Body of pancreas (tissue), 4 donors: ENCODE measurements at regions not wholly inside any gene's neighbourhood (a gene's known extent, or its start where the extent isn't known, plus 50 kb on each side); places are given as distances from the start of the nearest gene placed in this dataset.

Source experiments
- ATAC-seq: fragments of 150-250 bp; one replicate; pipeline ENCODE4 v1.9.1; 2016
- DNase-seq, 4 donors: peaks; one replicate each; pipeline ENCODE4 v3.0.0-alpha.2; 2019
- H3K27ac ChIP-seq, 4 donors: fragments of 200-600 bp; sonication (generic); 1 replicate in 3 of 4; 2 replicates in 1 of 4; pipeline versions ENCODE4 v1.5.1 to v1.6.1; 2016 to 2019; ENCODE audit warnings: mild to moderate bottlenecking in 1 of 4, mixed read lengths in 1 of 4, moderate library complexity in 1 of 4
- H3K27me3 ChIP-seq, 2 donors: fragments of 200-600 bp; sonication (generic); one replicate each; pipeline ENCODE4 v1.6.0; 2016; ENCODE audit warnings: mild to moderate bottlenecking in 1 of 2
- H3K36me3 ChIP-seq, 2 donors: fragments of 200-600 bp; sonication (generic); replicated peaks in 1 of 2; 2 replicates each; pipeline ENCODE4 v1.5.1; 2016; ENCODE audit warnings: low read depth in 2 of 2; ENCODE audit not compliant: insufficient read depth in 1 of 2
- H3K4me1 ChIP-seq: fragments of 200-600 bp; sonication (generic); one replicate; pipeline ENCODE4 v1.6.0; 2016
- H3K4me3 ChIP-seq, 2 donors: fragments of 200-600 bp; sonication (generic); 1 replicate in 1 of 2; 2 replicates in 1 of 2; pipeline ENCODE4 v1.5.1; 2016 to 2019
- H3K9me3 ChIP-seq, 3 donors: fragments of 200-600 bp; sonication (generic); 1 replicate in 2 of 3; 2 replicates in 1 of 3; pipeline ENCODE4 v1.5.1; 2016
- CTCF ChIP-seq, 7 experiments: fragments of 450-650 bp in 4 of 7; fragments of 200-600 bp in 3 of 7; sonication (generic) in 3 of 7; IDR thresholded peaks; one replicate each; pipeline ENCODE4 v1.5.1; 2016 to 2019; ENCODE audit warnings: antibody characterized with exemption in 7 of 7
- POLR2A ChIP-seq, 3 donors: fragments of 450-650 bp; IDR thresholded peaks; one replicate each; pipeline ENCODE4 v1.6.1; 2016; ENCODE audit warnings: antibody characterized with exemption in 3 of 3, mild to moderate bottlenecking in 2 of 3
- WGBS, 2 donors: methylation state at CpG; one replicate each; pipeline ENCODE4 v1.1.5; 2017; 5-methylcytosine and 5-hydroxymethylcytosine counted together
- intact Hi-C: fragments of 100-400 bp; cut with DNase I; formaldehyde crosslinking; loops from one replicate; pipeline ENCODE4 v1.15.1; 2023

- H3K4me1 ChIP-seq = no peaks in the 10 kb centered on the region
- no peaks in the 10 kb centered on the region for H3K27me3 ChIP-seq
- H3K4me3 ChIP-seq = no peak overlapping the region
- DNase-seq (no peak), ATAC-seq (no peak)
- no peak for TF ChIP-seq POLR2A (IDR thresholded peaks at IDR 0.05)
- TF ChIP-seq CTCF (IDR thresholded peaks at IDR 0.05) = no peak
- H3K27ac ChIP-seq = no peak overlapping the region
- H3K36me3 ChIP-seq = no peaks in the 10 kb centered on the region
- intact Hi-C loops = no loop called here
- 29 to 54% methylated on average over 1 of the region's 1 CpG for WGBS, 2 donors
- no peaks in the 10 kb centered on the region for H3K9me3 ChIP-seq
Measured at GRCh38 chr14:21939836-21940235, 266.2 kb upstream of the OR4E1 start.

- Histone ChIP-seq H3K4me1 (no peaks in the 10 kb centered on the region), H3K36me3 (no peaks in the 10 kb centered on the region), H3K27me3 (no peaks in the 10 kb centered on the region), H3K27ac (no peak overlapping the region), H3K9me3 (no peaks in the 10 kb centered on the region), H3K4me3 (no peak overlapping the region)
- 54 to 60% methylated on average over 2 of the region's 2 CpGs for WGBS, 2 donors
- TF ChIP-seq CTCF (IDR thresholded peaks at IDR 0.05) (no peak), POLR2A (IDR thresholded peaks at IDR 0.05) (no peak)
- ATAC-seq (no peak), DNase-seq (no peak)
- intact Hi-C loops = no loop called here
Measured at GRCh38 chr14:21937996-21938395, 264.4 kb upstream of the OR4E1 start.

GRCh38 chr14:21933681-21934080 is 260.1 kb upstream of the OR4E1 start:
- no peak for ATAC-seq

GRCh38 chr14:21924479-21924878 is 250.9 kb upstream of the OR4E1 start:
- DNase-seq = no peak

More at GRCh38 chr14:21933681-21934080, 260.1 kb upstream of the OR4E1 start:
- DNase-seq = no peak
- intact Hi-C loops = no loop called here
- peak in 3 of 7 experiments; percentile 16 to 27 (median 24) for TF ChIP-seq CTCF (IDR thresholded peaks at IDR 0.05)
- TF ChIP-seq POLR2A (IDR thresholded peaks at IDR 0.05) = no peak
- no peaks in the 10 kb centered on the region for H3K36me3 ChIP-seq
- no peaks in the 10 kb centered on the region for H3K27me3 ChIP-seq
- no peaks in the 10 kb centered on the region for H3K4me1 ChIP-seq
- no peaks in the 10 kb centered on the region for H3K9me3 ChIP-seq
- H3K4me3 ChIP-seq = no peak overlapping the region
- H3K27ac ChIP-seq = no peak overlapping the region
- WGBS, 2 donors = 7 to 24% methylated on average over 1 of the region's 1 CpG

More at GRCh38 chr14:21924479-21924878, 250.9 kb upstream of the OR4E1 start:
- Histone ChIP-seq H3K36me3 (no peaks in the 10 kb centered on the region), H3K4me3 (no peak overlapping the region), H3K9me3 (no peaks in the 10 kb centered on the region), H3K27me3 (no peaks in the 10 kb centered on the region), H3K27ac (no peak overlapping the region), H3K4me1 (no peaks in the 10 kb centered on the region)
- WGBS, 2 donors = 46 to 51% methylated on average over 5 of the region's 5 CpGs
- intact Hi-C loops = no loop called here
- no peak for TF ChIP-seq POLR2A (IDR thresholded peaks at IDR 0.05)
- no peak for TF ChIP-seq CTCF (IDR thresholded peaks at IDR 0.05)
- ATAC-seq = no peak
